ENCODE measurements at regions not wholly inside any gene's neighbourhood (a gene's known extent, or its start where the extent isn't known, plus 50 kb on each side); places are given as distances from the start of the nearest gene placed in this dataset.

DNA sequence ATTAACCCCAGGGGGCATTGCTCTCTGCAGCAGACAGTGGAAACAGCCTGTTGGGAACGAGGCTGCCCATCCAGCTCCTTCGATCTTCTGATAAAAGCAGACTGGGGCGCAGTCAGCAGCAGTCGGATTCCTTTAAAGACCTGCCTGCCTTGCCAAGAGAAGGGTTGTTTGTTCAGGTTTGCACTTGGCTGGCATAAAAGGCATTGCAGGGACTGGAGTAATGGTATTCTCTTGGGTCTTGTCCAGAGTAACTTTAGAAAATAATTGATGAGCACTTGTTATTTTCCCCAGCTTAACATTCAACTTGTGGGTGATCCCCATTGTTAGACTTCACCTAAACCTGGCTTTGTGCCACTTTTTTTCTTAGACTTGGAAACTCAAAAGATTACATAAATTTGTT is 67.3 kb upstream of the SLC10A2 start:
- TF ChIP-seq, protein P1, sequence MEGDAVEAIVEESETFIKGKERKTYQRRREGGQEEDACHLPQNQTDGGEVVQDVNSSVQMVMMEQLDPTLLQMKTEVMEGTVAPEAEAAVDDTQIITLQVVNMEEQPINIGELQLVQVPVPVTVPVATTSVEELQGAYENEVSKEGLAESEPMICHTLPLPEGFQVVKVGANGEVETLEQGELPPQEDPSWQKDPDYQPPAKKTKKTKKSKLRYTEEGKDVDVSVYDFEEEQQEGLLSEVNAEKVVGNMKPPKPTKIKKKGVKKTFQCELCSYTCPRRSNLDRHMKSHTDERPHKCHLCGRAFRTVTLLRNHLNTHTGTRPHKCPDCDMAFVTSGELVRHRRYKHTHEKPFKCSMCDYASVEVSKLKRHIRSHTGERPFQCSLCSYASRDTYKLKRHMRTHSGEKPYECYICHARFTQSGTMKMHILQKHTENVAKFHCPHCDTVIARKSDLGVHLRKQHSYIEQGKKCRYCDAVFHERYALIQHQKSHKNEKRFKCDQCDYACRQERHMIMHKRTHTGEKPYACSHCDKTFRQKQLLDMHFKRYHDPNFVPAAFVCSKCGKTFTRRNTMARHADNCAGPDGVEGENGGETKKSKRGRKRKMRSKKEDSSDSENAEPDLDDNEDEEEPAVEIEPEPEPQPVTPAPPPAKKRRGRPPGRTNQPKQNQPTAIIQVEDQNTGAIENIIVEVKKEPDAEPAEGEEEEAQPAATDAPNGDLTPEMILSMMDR (tag by site-specific recombination; IDR thresholded peaks at IDR 0.05), result no peak
- TF ChIP-seq WT1 (tag by site-specific recombination; IDR thresholded peaks at IDR 0.05) (no peak), ZSCAN23 (tag by site-specific recombination; IDR thresholded peaks at IDR 0.05) (no peak), MZF1 (tag by site-specific recombination; IDR thresholded peaks at IDR 0.05; ENCODE audit: borderline replicate concordance) (no peak), ZNF701 (tag by site-specific recombination; IDR thresholded peaks at IDR 0.05) (no peak), ZNF223 (tag by site-specific recombination; IDR thresholded peaks at IDR 0.05) (no peak), ZNF24 (tag by site-specific recombination; IDR thresholded peaks at IDR 0.05) (no peak), TCF7L2 (IDR thresholded peaks at IDR 0.05; ENCODE audit: borderline replicate concordance, low read depth, low read length) (no peak), ZBTB7A (tag by site-specific recombination; IDR thresholded peaks at IDR 0.05; ENCODE audit: low read depth) (no peak), SALL2 (tag by site-specific recombination; IDR thresholded peaks at IDR 0.05; ENCODE audit: borderline replicate concordance) (no peak), ZNF292 (tag by site-specific recombination; IDR thresholded peaks at IDR 0.05; ENCODE audit: borderline replicate concordance, low read depth) (no peak), ZNF623 (tag by site-specific recombination; IDR thresholded peaks at IDR 0.05) (no peak)
- TF ChIP-seq, protein P2, sequence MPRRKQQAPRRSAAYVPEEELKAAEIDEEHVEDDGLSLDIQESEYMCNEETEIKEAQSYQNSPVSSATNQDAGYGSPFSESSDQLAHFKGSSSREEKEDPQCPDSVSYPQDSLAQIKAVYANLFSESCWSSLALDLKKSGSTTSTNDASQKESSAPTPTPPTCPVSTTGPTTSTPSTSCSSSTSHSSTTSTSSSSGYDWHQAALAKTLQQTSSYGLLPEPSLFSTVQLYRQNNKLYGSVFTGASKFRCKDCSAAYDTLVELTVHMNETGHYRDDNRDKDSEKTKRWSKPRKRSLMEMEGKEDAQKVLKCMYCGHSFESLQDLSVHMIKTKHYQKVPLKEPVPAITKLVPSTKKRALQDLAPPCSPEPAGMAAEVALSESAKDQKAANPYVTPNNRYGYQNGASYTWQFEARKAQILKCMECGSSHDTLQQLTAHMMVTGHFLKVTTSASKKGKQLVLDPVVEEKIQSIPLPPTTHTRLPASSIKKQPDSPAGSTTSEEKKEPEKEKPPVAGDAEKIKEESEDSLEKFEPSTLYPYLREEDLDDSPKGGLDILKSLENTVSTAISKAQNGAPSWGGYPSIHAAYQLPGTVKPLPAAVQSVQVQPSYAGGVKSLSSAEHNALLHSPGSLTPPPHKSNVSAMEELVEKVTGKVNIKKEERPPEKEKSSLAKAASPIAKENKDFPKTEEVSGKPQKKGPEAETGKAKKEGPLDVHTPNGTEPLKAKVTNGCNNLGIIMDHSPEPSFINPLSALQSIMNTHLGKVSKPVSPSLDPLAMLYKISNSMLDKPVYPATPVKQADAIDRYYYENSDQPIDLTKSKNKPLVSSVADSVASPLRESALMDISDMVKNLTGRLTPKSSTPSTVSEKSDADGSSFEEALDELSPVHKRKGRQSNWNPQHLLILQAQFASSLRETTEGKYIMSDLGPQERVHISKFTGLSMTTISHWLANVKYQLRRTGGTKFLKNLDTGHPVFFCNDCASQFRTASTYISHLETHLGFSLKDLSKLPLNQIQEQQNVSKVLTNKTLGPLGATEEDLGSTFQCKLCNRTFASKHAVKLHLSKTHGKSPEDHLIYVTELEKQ (tag by site-specific recombination; IDR thresholded peaks at IDR 0.05; ENCODE audit: borderline replicate concordance), result no peak
- TF ChIP-seq, protein P3, sequence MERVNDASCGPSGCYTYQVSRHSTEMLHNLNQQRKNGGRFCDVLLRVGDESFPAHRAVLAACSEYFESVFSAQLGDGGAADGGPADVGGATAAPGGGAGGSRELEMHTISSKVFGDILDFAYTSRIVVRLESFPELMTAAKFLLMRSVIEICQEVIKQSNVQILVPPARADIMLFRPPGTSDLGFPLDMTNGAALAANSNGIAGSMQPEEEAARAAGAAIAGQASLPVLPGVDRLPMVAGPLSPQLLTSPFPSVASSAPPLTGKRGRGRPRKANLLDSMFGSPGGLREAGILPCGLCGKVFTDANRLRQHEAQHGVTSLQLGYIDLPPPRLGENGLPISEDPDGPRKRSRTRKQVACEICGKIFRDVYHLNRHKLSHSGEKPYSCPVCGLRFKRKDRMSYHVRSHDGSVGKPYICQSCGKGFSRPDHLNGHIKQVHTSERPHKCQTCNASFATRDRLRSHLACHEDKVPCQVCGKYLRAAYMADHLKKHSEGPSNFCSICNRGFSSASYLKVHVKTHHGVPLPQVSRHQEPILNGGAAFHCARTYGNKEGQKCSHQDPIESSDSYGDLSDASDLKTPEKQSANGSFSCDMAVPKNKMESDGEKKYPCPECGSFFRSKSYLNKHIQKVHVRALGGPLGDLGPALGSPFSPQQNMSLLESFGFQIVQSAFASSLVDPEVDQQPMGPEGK (tag by site-specific recombination; IDR thresholded peaks at IDR 0.05), result no peak
